ENCODE measurements at regions not wholly inside any gene's neighbourhood (a gene's known extent, or its start where the extent isn't known, plus 50 kb on each side); places are given as distances from the start of the nearest gene placed in this dataset.
"Not testable (repeated sequence)": the region's sequence is repeated elsewhere in the genome, so short reads cannot be mapped to it uniquely, and the experiment has no call there.

- DNase-seq (ENCODE audit: low read depth in 3 of 3): not testable (repeated sequence)
These were observed 145.2 kb upstream of the PITRM1 start for GRCh38 chr10:3317553-3318479.

GRCh38 chr10:3314445-3315085, 142.0 kb upstream of the PITRM1 start:
- not testable (repeated sequence) for DNase-seq (ENCODE audit: low read depth in 3 of 3)

- not testable (repeated sequence) for DNase-seq (ENCODE audit: low read depth in 3 of 3)
These were observed 141.3 kb upstream of the PITRM1 start for GRCh38 chr10:3313784-3314444.

- DNase-seq (ENCODE audit: low read depth in 3 of 3): no peak
These were observed 139.9 kb upstream of the PITRM1 start for GRCh38 chr10:3312403-3312940.

- DNase-seq (ENCODE audit: low read depth in 3 of 3): no peak
These were observed 137.6 kb upstream of the PITRM1 start for GRCh38 chr10:3310016-3310784.

GRCh38 chr10:3306050-3306449, 133.5 kb upstream of the PITRM1 start:
- no peak for DNase-seq (ENCODE audit: low read depth in 3 of 3)

GRCh38 chr10:3295582-3296151, 123.1 kb upstream of the PITRM1 start:
- no peak for DNase-seq (ENCODE audit: low read depth in 3 of 3)

GRCh38 chr10:3294919-3295581, 122.5 kb upstream of the PITRM1 start:
- DNase-seq (ENCODE audit: low read depth in 3 of 3): no peak

GRCh38 chr10:3293581-3294431, 121.2 kb upstream of the PITRM1 start:
- no peak for DNase-seq (ENCODE audit: low read depth in 3 of 3)

GRCh38 chr10:3292636-3293035, 120.1 kb upstream of the PITRM1 start:
- no peak for DNase-seq (ENCODE audit: low read depth in 3 of 3)

GRCh38 chr10:3290550-3290949, 118.0 kb upstream of the PITRM1 start:
- no peak for DNase-seq (ENCODE audit: low read depth in 3 of 3)

GRCh38 chr10:3287572-3288445, 115.2 kb upstream of the PITRM1 start:
- no peak for DNase-seq (ENCODE audit: low read depth in 3 of 3)

- no peak for DNase-seq (ENCODE audit: low read depth in 3 of 3)
These were observed 110.1 kb upstream of the PITRM1 start for GRCh38 chr10:3282674-3283017.

- no peak for DNase-seq (ENCODE audit: low read depth in 3 of 3)
These were observed 109.5 kb upstream of the PITRM1 start for GRCh38 chr10:3281941-3282673.

GRCh38 chr10:3278771-3279170, 106.2 kb upstream of the PITRM1 start:
- DNase-seq (ENCODE audit: low read depth in 3 of 3): no peak

- no peak for DNase-seq (ENCODE audit: low read depth in 3 of 3)
These were observed 105.0 kb upstream of the PITRM1 start for GRCh38 chr10:3277566-3277965.

- DNase-seq (ENCODE audit: low read depth in 3 of 3): no peak
These were observed 101.8 kb upstream of the PITRM1 start for GRCh38 chr10:3274414-3274813.

- DNase-seq (ENCODE audit: low read depth in 3 of 3): no peak
These were observed 101.4 kb upstream of the PITRM1 start for GRCh38 chr10:3273966-3274365.
